Glutamatergic neuron (in vitro differentiated cells): ENCODE measurements at regions not wholly inside any gene's neighbourhood (a gene's known extent, or its start where the extent isn't known, plus 50 kb on each side); places are given as distances from the start of the nearest gene placed in this dataset.

Experiments used
- DNase-seq: peaks from one replicate; pipeline ENCODE4 v3.0.0; 2022
- H3K27ac Mint-ChIP-seq: one replicate; pipeline ENCODE4 v1.8.0; 2020; ENCODE audit warnings: mild to moderate bottlenecking, mixed read lengths, inconsistent platforms; ENCODE audit not compliant: unreplicated experiment
- H3K27me3 Mint-ChIP-seq: one replicate; pipeline ENCODE4 v1.8.0; 2020; ENCODE audit warnings: mild to moderate bottlenecking, moderate library complexity, mixed read lengths, inconsistent platforms; ENCODE audit not compliant: unreplicated experiment
- H3K36me3 Mint-ChIP-seq: one replicate; pipeline ENCODE4 v1.8.0; 2020; ENCODE audit warnings: mild to moderate bottlenecking, mixed read lengths, inconsistent platforms; ENCODE audit not compliant: unreplicated experiment
- H3K4me1 Mint-ChIP-seq: one replicate; pipeline ENCODE4 v1.8.0; 2020; ENCODE audit warnings: mild to moderate bottlenecking, low read depth, mixed read lengths, inconsistent platforms; ENCODE audit not compliant: unreplicated experiment
- H3K4me3 Mint-ChIP-seq: one replicate; pipeline ENCODE4 v1.8.0; 2020; ENCODE audit warnings: mild to moderate bottlenecking, mixed read lengths, inconsistent platforms; ENCODE audit not compliant: unreplicated experiment
- H3K9me3 Mint-ChIP-seq: one replicate; pipeline ENCODE4 v1.8.0; 2020; ENCODE audit warnings: mild to moderate bottlenecking, moderate library complexity, mixed read lengths, inconsistent platforms; ENCODE audit not compliant: unreplicated experiment
- TF ChIP-seq, protein P1 (sequence below): fragments of 200-600 bp; sonication (generic); IDR thresholded peaks from one replicate; pipeline ENCODE4 v1.5.0; 2021; ENCODE audit not compliant: partially characterized antibody, unreplicated experiment

GRCh38 chr18:56139372-56139771 lies 499.0 kb downstream of the TXNL1 start:
- Mint-ChIP-seq H3K27ac (no peak overlapping the region), H3K4me3 (no peak overlapping the region), H3K36me3 (no peaks in the 10 kb centered on the region), H3K4me1 (no peaks in the 10 kb centered on the region), H3K27me3 (no peaks in the 10 kb centered on the region), H3K9me3 (no peaks in the 10 kb centered on the region)
- DNase-seq = no peak
- TF ChIP-seq, protein P1, sequence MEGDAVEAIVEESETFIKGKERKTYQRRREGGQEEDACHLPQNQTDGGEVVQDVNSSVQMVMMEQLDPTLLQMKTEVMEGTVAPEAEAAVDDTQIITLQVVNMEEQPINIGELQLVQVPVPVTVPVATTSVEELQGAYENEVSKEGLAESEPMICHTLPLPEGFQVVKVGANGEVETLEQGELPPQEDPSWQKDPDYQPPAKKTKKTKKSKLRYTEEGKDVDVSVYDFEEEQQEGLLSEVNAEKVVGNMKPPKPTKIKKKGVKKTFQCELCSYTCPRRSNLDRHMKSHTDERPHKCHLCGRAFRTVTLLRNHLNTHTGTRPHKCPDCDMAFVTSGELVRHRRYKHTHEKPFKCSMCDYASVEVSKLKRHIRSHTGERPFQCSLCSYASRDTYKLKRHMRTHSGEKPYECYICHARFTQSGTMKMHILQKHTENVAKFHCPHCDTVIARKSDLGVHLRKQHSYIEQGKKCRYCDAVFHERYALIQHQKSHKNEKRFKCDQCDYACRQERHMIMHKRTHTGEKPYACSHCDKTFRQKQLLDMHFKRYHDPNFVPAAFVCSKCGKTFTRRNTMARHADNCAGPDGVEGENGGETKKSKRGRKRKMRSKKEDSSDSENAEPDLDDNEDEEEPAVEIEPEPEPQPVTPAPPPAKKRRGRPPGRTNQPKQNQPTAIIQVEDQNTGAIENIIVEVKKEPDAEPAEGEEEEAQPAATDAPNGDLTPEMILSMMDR = no peak

GRCh38 chr18:56136105-56136504 lies 502.3 kb downstream of the TXNL1 start:
- no peak overlapping the region for H3K4me3 Mint-ChIP-seq
- DNase-seq = no peak

DNA sequence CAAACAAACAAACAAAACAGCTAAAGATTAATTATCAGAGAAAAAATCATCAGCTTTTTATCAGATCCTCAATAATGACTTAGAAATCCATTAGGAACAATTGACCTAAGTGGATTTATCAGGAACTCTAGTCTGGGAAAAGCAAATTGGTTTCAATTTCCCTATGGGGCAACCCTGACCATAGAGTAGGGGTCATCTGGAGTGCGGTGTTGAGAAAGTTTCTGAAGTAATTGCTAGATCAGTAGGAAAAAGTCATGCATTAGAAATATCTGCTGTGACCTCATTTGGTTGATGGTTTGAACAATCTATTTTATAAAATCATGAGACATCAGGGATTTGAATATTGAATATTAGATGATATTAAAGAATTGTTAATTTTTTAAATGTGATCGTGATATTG lies 507.9 kb downstream of the TXNL1 start:
- no peaks in the 10 kb centered on the region for H3K36me3 Mint-ChIP-seq

More at GRCh38 chr18:56136105-56136504, 502.3 kb downstream of the TXNL1 start:
- TF ChIP-seq, protein P1 = no peak
- H3K27me3 Mint-ChIP-seq = peaks cover 2% of the 10 kb centered on the region
- no peak overlapping the region for H3K27ac Mint-ChIP-seq
- H3K4me1 Mint-ChIP-seq = no peaks in the 10 kb centered on the region
- H3K36me3 Mint-ChIP-seq = no peaks in the 10 kb centered on the region
- H3K9me3 Mint-ChIP-seq = no peaks in the 10 kb centered on the region

GRCh38 chr18:56128153-56128791 lies 510.1 kb downstream of the TXNL1 start:
- H3K27ac Mint-ChIP-seq = no peak overlapping the region
- no peak for DNase-seq
- peaks cover 5% of the 10 kb centered on the region for H3K27me3 Mint-ChIP-seq
- H3K4me1 Mint-ChIP-seq = peaks cover 2% of the 10 kb centered on the region
- no peaks in the 10 kb centered on the region for H3K9me3 Mint-ChIP-seq
- H3K4me3 Mint-ChIP-seq = no peak overlapping the region
- H3K36me3 Mint-ChIP-seq = no peaks in the 10 kb centered on the region
- TF ChIP-seq, protein P1 = no peak

More for the DNA sequence above, 507.9 kb downstream of the TXNL1 start:
- Mint-ChIP-seq H3K4me3 (no peak overlapping the region), H3K9me3 (no peaks in the 10 kb centered on the region), H3K4me1 (peaks cover 2% of the 10 kb centered on the region), H3K27me3 (peaks cover 3% of the 10 kb centered on the region), H3K27ac (no peak overlapping the region)
- DNase-seq = no peak
- TF ChIP-seq, protein P1 = no peak

DNA sequence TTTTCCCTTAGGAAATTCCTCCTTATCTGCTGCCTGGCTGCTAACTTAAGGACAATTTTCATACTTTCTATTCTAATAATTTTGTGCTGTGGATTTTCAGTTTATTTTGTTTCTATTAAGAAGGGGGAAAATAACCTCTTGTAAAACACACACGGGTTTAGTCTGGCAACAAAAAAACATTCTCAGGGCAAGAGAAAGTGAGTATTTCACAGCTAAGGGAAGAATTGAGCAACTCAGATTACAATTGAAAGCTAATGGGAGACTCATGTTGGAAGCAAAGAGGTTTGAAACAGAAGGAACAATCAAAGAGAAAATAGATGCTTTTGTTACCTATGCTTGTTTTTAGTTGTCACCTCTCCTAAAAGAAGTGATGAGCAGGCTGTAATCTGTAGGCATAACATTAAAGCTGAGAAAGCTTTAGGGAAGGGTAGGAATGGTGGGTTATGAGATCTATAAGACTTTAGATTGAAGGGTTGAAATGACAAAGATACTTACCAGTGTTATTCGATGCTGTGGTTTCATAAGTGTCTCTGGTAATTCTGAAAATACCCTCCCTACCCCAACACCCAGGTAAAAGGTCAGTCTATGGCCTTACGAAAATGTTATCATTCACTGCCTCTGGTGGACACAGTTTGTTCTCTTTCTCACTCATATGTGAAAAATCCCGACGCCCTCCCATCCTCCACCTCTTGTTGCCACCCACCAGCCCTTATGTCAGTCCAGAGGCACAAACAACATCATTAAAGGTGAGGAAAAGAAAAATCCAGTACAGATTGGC lies 510.9 kb downstream of the TXNL1 start:
- no peaks in the 10 kb centered on the region for H3K9me3 Mint-ChIP-seq
- no peaks in the 10 kb centered on the region for H3K36me3 Mint-ChIP-seq
- no peak overlapping the region for H3K4me3 Mint-ChIP-seq
- peaks cover 2% of the 10 kb centered on the region for H3K4me1 Mint-ChIP-seq
- TF ChIP-seq, protein P1 = no peak
- no peak overlapping the region for H3K27ac Mint-ChIP-seq
- no peak for DNase-seq
- H3K27me3 Mint-ChIP-seq = peaks cover 3% of the 10 kb centered on the region
